ENCODE measurements at regions not wholly inside any gene's neighbourhood (a gene's known extent, or its start where the extent isn't known, plus 50 kb on each side); places are given as distances from the start of the nearest gene placed in this dataset.

- DNase-seq, result no peak
- Histone ChIP-seq H3K27me3 (no peaks in the 10 kb centered on the region), H3K4me1 (no peaks in the 10 kb centered on the region)
Observed at GRCh38 chr14:53381895-53382294, 228.8 kb upstream of the DDHD1 start.

GRCh38 chr14:53380867-53381225 lies 227.7 kb upstream of the DDHD1 start:
- no peaks in the 10 kb centered on the region for H3K9me3 ChIP-seq
- no peaks in the 10 kb centered on the region for H3K36me3 ChIP-seq
- no peak overlapping the region for H3K4me3 ChIP-seq
- no peak overlapping the region for H3K27ac ChIP-seq
- no peaks in the 10 kb centered on the region for H3K4me1 ChIP-seq
- DNase-seq, result no peak
- TF ChIP-seq, protein P1, sequence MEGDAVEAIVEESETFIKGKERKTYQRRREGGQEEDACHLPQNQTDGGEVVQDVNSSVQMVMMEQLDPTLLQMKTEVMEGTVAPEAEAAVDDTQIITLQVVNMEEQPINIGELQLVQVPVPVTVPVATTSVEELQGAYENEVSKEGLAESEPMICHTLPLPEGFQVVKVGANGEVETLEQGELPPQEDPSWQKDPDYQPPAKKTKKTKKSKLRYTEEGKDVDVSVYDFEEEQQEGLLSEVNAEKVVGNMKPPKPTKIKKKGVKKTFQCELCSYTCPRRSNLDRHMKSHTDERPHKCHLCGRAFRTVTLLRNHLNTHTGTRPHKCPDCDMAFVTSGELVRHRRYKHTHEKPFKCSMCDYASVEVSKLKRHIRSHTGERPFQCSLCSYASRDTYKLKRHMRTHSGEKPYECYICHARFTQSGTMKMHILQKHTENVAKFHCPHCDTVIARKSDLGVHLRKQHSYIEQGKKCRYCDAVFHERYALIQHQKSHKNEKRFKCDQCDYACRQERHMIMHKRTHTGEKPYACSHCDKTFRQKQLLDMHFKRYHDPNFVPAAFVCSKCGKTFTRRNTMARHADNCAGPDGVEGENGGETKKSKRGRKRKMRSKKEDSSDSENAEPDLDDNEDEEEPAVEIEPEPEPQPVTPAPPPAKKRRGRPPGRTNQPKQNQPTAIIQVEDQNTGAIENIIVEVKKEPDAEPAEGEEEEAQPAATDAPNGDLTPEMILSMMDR (IDR thresholded peaks at IDR 0.05), result no peak
- TF ChIP-seq POLR2A (IDR thresholded peaks at IDR 0.05), result no peak
- no peaks in the 10 kb centered on the region for H3K27me3 ChIP-seq

More at GRCh38 chr14:53381895-53382294, 228.8 kb upstream of the DDHD1 start:
- H3K36me3 ChIP-seq, result no peaks in the 10 kb centered on the region
- no peaks in the 10 kb centered on the region for H3K9me3 ChIP-seq
- H3K27ac ChIP-seq, result no peak overlapping the region
- TF ChIP-seq POLR2A (IDR thresholded peaks at IDR 0.05), result no peak
- TF ChIP-seq, protein P1 (IDR thresholded peaks at IDR 0.05), result no peak
- H3K4me3 ChIP-seq, result no peak overlapping the region

- no peak overlapping the region for H3K4me3 ChIP-seq
- TF ChIP-seq, protein P1 (IDR thresholded peaks at IDR 0.05), result no peak
- H3K4me1 ChIP-seq, result no peaks in the 10 kb centered on the region
- H3K27me3 ChIP-seq, result no peaks in the 10 kb centered on the region
- no peaks in the 10 kb centered on the region for H3K9me3 ChIP-seq
- DNase-seq, result no peak
- H3K27ac ChIP-seq, result no peak overlapping the region
- H3K36me3 ChIP-seq, result no peaks in the 10 kb centered on the region
Observed at GRCh38 chr14:53380052-53380866, 227.1 kb upstream of the DDHD1 start.

DNA sequence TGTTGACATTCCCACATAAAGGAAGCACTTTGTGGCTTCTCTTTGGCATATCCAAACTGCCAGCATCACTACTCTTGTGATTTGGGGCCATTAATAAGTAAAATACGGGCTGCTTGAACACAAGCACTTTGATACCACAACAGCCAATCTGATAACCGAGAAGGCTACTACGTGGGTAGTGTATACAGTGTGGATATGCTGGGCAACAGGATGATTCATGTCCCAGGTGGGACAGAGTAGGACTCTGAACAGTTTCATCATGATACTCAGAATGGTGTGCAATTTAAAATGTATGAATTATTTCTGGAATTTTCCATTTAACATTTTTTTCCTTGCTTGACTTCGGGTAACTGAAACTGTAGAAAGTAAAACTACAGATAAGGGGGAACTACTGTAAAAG lies 225.0 kb upstream of the DDHD1 start:
- Histone ChIP-seq H3K27ac (no peak overlapping the region), H3K9me3 (no peaks in the 10 kb centered on the region), H3K4me3 (no peak overlapping the region), H3K4me1 (no peaks in the 10 kb centered on the region), H3K27me3 (no peaks in the 10 kb centered on the region), H3K36me3 (no peaks in the 10 kb centered on the region)
- DNase-seq, result no peak
- TF ChIP-seq, protein P1 (IDR thresholded peaks at IDR 0.05), result no peak
- no peak for TF ChIP-seq POLR2A (IDR thresholded peaks at IDR 0.05)

- no peaks in the 10 kb centered on the region for H3K27me3 ChIP-seq
- TF ChIP-seq POLR2A (IDR thresholded peaks at IDR 0.05), result no peak
- TF ChIP-seq, protein P1 (IDR thresholded peaks at IDR 0.05), result no peak
- H3K9me3 ChIP-seq, result no peaks in the 10 kb centered on the region
Observed at GRCh38 chr14:53376064-53376463, 222.9 kb upstream of the DDHD1 start.

More at GRCh38 chr14:53376064-53376463, 222.9 kb upstream of the DDHD1 start:
- no peak overlapping the region for H3K27ac ChIP-seq
- no peak overlapping the region for H3K4me3 ChIP-seq
- H3K36me3 ChIP-seq, result no peaks in the 10 kb centered on the region
- no peaks in the 10 kb centered on the region for H3K4me1 ChIP-seq
- DNase-seq, result no peak
